ENCODE measurements at regions not wholly inside any gene's neighbourhood (a gene's known extent, or its start where the extent isn't known, plus 50 kb on each side); places are given as distances from the start of the nearest gene placed in this dataset.

DNA sequence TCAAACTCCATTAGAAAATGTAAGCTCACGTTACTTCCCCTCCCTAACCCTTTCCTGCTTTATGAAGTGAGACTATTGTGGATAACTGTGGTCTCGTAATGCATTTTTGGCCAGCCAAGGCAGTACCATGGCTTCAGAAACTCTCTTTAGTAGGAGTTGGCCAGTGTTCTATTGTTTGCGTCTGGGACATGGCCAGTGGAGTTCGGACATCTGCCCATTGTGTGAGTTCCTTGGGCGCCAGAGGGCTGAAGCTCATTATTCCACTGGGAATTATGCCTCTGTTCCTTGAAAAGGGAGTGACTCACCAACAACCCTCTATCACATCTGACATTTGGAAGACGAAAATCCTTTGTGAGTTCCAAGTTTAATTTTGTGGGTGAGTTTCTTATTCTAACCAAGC lies 319.5 kb upstream of the SOX9 start:
- DNase-seq (ENCODE audit: low spot score) = no peak
- no peaks in the 10 kb centered on the region for H3K9me3 ChIP-seq (ENCODE audit: control insufficient read depth in 4 of 4, low read length in 3 of 4)
- 89% methylated on average over 6 of the region's 6 CpGs for WGBS
- H3K4me1 ChIP-seq (ENCODE audit: control insufficient read depth in 4 of 4, insufficient read depth in 4 of 4, low read length in 3 of 4) = peaks cover 0 to 7% (median under 1%) of the 10 kb centered on the region in 4 donors
- TF ChIP-seq TAF1 (conservative IDR thresholded peaks at IDR 0.05) (no peak), EGR1 (IDR thresholded peaks at IDR 0.05; ENCODE audit: low read depth in 2 of 2) (no peak), RAD21 (IDR thresholded peaks at IDR 0.05) (no peak), JUND (IDR thresholded peaks at IDR 0.05) (no peak), FOXA2 (IDR thresholded peaks at IDR 0.05) (no peak), HNF4G (IDR thresholded peaks at IDR 0.05) (no peak), FOXA1 (IDR thresholded peaks at IDR 0.05) (no peak), RXRA (IDR thresholded peaks at IDR 0.05) (no peak), NR2F2 (IDR thresholded peaks at IDR 0.05) (no peak), GABPA (IDR thresholded peaks at IDR 0.05 in 1 of 2, conservative IDR thresholded peaks at IDR 0.05 in 1 of 2) (no peak), YY1 (IDR thresholded peaks at IDR 0.05) (no peak), SP1 (IDR thresholded peaks at IDR 0.05) (no peak), HNF4A (conservative IDR thresholded peaks at IDR 0.05) (no peak)
- TF ChIP-seq, protein P1, sequence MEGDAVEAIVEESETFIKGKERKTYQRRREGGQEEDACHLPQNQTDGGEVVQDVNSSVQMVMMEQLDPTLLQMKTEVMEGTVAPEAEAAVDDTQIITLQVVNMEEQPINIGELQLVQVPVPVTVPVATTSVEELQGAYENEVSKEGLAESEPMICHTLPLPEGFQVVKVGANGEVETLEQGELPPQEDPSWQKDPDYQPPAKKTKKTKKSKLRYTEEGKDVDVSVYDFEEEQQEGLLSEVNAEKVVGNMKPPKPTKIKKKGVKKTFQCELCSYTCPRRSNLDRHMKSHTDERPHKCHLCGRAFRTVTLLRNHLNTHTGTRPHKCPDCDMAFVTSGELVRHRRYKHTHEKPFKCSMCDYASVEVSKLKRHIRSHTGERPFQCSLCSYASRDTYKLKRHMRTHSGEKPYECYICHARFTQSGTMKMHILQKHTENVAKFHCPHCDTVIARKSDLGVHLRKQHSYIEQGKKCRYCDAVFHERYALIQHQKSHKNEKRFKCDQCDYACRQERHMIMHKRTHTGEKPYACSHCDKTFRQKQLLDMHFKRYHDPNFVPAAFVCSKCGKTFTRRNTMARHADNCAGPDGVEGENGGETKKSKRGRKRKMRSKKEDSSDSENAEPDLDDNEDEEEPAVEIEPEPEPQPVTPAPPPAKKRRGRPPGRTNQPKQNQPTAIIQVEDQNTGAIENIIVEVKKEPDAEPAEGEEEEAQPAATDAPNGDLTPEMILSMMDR (IDR thresholded peaks at IDR 0.05; ENCODE audit: low read depth, low read length, missing input control) = no peak
- TF ChIP-seq, protein P2, sequence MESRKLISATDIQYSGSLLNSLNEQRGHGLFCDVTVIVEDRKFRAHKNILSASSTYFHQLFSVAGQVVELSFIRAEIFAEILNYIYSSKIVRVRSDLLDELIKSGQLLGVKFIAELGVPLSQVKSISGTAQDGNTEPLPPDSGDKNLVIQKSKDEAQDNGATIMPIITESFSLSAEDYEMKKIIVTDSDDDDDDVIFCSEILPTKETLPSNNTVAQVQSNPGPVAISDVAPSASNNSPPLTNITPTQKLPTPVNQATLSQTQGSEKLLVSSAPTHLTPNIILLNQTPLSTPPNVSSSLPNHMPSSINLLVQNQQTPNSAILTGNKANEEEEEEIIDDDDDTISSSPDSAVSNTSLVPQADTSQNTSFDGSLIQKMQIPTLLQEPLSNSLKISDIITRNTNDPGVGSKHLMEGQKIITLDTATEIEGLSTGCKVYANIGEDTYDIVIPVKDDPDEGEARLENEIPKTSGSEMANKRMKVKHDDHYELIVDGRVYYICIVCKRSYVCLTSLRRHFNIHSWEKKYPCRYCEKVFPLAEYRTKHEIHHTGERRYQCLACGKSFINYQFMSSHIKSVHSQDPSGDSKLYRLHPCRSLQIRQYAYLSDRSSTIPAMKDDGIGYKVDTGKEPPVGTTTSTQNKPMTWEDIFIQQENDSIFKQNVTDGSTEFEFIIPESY (IDR thresholded peaks at IDR 0.05) = no peak
- TF ChIP-seq, protein P3, sequence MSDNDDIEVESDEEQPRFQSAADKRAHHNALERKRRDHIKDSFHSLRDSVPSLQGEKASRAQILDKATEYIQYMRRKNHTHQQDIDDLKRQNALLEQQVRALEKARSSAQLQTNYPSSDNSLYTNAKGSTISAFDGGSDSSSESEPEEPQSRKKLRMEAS (IDR thresholded peaks at IDR 0.05) = no peak
- TF ChIP-seq, protein P4, sequence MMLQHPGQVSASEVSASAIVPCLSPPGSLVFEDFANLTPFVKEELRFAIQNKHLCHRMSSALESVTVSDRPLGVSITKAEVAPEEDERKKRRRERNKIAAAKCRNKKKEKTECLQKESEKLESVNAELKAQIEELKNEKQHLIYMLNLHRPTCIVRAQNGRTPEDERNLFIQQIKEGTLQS (IDR thresholded peaks at IDR 0.05) = no peak
- TF ChIP-seq, protein P5, sequence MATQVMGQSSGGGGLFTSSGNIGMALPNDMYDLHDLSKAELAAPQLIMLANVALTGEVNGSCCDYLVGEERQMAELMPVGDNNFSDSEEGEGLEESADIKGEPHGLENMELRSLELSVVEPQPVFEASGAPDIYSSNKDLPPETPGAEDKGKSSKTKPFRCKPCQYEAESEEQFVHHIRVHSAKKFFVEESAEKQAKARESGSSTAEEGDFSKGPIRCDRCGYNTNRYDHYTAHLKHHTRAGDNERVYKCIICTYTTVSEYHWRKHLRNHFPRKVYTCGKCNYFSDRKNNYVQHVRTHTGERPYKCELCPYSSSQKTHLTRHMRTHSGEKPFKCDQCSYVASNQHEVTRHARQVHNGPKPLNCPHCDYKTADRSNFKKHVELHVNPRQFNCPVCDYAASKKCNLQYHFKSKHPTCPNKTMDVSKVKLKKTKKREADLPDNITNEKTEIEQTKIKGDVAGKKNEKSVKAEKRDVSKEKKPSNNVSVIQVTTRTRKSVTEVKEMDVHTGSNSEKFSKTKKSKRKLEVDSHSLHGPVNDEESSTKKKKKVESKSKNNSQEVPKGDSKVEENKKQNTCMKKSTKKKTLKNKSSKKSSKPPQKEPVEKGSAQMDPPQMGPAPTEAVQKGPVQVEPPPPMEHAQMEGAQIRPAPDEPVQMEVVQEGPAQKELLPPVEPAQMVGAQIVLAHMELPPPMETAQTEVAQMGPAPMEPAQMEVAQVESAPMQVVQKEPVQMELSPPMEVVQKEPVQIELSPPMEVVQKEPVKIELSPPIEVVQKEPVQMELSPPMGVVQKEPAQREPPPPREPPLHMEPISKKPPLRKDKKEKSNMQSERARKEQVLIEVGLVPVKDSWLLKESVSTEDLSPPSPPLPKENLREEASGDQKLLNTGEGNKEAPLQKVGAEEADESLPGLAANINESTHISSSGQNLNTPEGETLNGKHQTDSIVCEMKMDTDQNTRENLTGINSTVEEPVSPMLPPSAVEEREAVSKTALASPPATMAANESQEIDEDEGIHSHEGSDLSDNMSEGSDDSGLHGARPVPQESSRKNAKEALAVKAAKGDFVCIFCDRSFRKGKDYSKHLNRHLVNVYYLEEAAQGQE (IDR thresholded peaks at IDR 0.05) = no peak
- no peak overlapping the region for H3K27ac ChIP-seq (ENCODE audit: low read depth in 1 of 2, low read length in 2 of 2)
- H3K9ac ChIP-seq (ENCODE audit: low read depth in 1 of 2, low read length in 2 of 2) = no peak overlapping the region
- H3K36me3 ChIP-seq (ENCODE audit: control insufficient read depth in 4 of 4, insufficient read depth in 3 of 4, low read depth in 1 of 4, low read length in 3 of 4) = no peaks in the 10 kb centered on the region
- peaks cover 0 to 2% (median 0%) of the 10 kb centered on the region in 4 donors for H3K27me3 ChIP-seq (ENCODE audit: control insufficient read depth in 4 of 4, insufficient read depth in 4 of 4, low read length in 3 of 4)
- H3K4me3 ChIP-seq (ENCODE audit: low read depth in 1 of 3, low read length in 3 of 3) = no peak overlapping the region

Data from liver (tissue), 8 donors.